ENCODE measurements at regions not wholly inside any gene's neighbourhood (a gene's known extent, or its start where the extent isn't known, plus 50 kb on each side); places are given as distances from the start of the nearest gene placed in this dataset.

DNA sequence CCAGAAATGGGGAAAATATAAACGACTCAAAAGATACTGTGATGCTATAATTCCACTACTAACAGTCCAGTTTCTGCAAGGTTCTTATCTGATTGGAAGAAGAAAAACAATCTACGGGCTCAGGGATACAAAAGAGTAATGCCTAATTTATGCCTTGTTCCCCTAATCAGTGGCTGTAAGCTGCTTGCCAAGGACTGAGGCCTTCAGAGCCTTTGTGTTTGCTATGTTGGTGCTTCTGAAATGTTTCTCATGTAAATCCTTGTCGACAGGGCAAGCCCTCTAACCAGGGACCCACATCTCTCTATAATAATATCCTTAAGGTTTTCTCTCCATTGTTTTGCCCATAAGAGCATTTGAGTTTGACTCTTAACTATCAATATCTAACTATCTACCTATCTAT lies 89.7 kb upstream of the CLDN10 start:
- TF ChIP-seq, protein P1, sequence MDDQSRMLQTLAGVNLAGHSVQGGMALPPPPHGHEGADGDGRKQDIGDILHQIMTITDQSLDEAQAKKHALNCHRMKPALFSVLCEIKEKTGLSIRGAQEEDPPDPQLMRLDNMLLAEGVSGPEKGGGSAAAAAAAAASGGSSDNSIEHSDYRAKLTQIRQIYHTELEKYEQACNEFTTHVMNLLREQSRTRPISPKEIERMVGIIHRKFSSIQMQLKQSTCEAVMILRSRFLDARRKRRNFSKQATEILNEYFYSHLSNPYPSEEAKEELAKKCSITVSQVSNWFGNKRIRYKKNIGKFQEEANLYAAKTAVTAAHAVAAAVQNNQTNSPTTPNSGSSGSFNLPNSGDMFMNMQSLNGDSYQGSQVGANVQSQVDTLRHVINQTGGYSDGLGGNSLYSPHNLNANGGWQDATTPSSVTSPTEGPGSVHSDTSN (CRISPR knock-in tag; IDR thresholded peaks at IDR 0.05) = no peak
- no peak for TF ChIP-seq ZNF785 (tag by site-specific recombination; IDR thresholded peaks at IDR 0.05)
- TF ChIP-seq TCF7L2 (IDR thresholded peaks at IDR 0.05; ENCODE audit: borderline replicate concordance, low read depth, low read length) = no peak
- TF ChIP-seq, protein P2, sequence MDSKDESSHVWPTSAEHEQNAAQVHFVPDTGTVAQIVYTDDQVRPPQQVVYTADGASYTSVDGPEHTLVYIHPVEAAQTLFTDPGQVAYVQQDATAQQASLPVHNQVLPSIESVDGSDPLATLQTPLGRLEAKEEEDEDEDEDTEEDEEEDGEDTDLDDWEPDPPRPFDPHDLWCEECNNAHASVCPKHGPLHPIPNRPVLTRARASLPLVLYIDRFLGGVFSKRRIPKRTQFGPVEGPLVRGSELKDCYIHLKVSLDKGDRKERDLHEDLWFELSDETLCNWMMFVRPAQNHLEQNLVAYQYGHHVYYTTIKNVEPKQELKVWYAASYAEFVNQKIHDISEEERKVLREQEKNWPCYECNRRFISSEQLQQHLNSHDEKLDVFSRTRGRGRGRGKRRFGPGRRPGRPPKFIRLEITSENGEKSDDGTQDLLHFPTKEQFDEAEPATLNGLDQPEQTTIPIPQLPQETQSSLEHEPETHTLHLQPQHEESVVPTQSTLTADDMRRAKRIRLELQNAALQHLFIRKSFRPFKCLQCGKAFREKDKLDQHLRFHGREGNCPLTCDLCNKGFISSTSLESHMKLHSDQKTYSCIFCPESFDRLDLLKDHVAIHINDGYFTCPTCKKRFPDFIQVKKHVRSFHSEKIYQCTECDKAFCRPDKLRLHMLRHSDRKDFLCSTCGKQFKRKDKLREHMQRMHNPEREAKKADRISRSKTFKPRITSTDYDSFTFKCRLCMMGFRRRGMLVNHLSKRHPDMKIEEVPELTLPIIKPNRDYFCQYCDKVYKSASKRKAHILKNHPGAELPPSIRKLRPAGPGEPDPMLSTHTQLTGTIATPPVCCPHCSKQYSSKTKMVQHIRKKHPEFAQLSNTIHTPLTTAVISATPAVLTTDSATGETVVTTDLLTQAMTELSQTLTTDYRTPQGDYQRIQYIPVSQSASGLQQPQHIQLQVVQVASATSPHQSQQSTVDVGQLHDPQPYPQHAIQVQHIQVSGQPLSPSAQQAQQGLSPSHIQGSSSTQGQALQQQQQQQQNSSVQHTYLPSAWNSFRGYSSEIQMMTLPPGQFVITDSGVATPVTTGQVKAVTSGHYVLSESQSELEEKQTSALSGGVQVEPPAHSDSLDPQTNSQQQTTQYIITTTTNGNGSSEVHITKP (tag by site-specific recombination; IDR thresholded peaks at IDR 0.05) = no peak
- TF ChIP-seq, protein P3, sequence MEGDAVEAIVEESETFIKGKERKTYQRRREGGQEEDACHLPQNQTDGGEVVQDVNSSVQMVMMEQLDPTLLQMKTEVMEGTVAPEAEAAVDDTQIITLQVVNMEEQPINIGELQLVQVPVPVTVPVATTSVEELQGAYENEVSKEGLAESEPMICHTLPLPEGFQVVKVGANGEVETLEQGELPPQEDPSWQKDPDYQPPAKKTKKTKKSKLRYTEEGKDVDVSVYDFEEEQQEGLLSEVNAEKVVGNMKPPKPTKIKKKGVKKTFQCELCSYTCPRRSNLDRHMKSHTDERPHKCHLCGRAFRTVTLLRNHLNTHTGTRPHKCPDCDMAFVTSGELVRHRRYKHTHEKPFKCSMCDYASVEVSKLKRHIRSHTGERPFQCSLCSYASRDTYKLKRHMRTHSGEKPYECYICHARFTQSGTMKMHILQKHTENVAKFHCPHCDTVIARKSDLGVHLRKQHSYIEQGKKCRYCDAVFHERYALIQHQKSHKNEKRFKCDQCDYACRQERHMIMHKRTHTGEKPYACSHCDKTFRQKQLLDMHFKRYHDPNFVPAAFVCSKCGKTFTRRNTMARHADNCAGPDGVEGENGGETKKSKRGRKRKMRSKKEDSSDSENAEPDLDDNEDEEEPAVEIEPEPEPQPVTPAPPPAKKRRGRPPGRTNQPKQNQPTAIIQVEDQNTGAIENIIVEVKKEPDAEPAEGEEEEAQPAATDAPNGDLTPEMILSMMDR (tag by site-specific recombination; IDR thresholded peaks at IDR 0.05) = no peak
- TF ChIP-seq ZNF561 (tag by site-specific recombination; IDR thresholded peaks at IDR 0.05; ENCODE audit: borderline replicate concordance) = no peak
- no peak for TF ChIP-seq SP7 (tag by site-specific recombination; IDR thresholded peaks at IDR 0.05)
- no peak for TF ChIP-seq ZBTB21 (tag by site-specific recombination; IDR thresholded peaks at IDR 0.05)
- TF ChIP-seq, protein P4, sequence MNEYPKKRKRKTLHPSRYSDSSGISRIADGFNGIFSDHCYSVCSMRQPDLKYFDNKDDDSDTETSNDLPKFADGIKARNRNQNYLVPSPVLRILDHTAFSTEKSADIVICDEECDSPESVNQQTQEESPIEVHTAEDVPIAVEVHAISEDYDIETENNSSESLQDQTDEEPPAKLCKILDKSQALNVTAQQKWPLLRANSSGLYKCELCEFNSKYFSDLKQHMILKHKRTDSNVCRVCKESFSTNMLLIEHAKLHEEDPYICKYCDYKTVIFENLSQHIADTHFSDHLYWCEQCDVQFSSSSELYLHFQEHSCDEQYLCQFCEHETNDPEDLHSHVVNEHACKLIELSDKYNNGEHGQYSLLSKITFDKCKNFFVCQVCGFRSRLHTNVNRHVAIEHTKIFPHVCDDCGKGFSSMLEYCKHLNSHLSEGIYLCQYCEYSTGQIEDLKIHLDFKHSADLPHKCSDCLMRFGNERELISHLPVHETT (tag by site-specific recombination; IDR thresholded peaks at IDR 0.05) = no peak
- TF ChIP-seq, protein P5, sequence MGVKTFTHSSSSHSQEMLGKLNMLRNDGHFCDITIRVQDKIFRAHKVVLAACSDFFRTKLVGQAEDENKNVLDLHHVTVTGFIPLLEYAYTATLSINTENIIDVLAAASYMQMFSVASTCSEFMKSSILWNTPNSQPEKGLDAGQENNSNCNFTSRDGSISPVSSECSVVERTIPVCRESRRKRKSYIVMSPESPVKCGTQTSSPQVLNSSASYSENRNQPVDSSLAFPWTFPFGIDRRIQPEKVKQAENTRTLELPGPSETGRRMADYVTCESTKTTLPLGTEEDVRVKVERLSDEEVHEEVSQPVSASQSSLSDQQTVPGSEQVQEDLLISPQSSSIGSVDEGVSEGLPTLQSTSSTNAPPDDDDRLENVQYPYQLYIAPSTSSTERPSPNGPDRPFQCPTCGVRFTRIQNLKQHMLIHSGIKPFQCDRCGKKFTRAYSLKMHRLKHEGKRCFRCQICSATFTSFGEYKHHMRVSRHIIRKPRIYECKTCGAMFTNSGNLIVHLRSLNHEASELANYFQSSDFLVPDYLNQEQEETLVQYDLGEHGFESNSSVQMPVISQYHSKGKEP (tag by site-specific recombination; IDR thresholded peaks at IDR 0.05) = no peak
- TF ChIP-seq ZNF777 (tag by site-specific recombination; IDR thresholded peaks at IDR 0.05; ENCODE audit: borderline replicate concordance) = no peak
- no peak for TF ChIP-seq ZIC2 (tag by site-specific recombination; IDR thresholded peaks at IDR 0.05)
- TF ChIP-seq, protein P6, sequence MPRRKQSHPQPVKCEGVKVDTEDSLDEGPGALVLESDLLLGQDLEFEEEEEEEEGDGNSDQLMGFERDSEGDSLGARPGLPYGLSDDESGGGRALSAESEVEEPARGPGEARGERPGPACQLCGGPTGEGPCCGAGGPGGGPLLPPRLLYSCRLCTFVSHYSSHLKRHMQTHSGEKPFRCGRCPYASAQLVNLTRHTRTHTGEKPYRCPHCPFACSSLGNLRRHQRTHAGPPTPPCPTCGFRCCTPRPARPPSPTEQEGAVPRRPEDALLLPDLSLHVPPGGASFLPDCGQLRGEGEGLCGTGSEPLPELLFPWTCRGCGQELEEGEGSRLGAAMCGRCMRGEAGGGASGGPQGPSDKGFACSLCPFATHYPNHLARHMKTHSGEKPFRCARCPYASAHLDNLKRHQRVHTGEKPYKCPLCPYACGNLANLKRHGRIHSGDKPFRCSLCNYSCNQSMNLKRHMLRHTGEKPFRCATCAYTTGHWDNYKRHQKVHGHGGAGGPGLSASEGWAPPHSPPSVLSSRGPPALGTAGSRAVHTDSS (tag by site-specific recombination; IDR thresholded peaks at IDR 0.05) = no peak
- no peak for TF ChIP-seq PRDM1 (tag by site-specific recombination; IDR thresholded peaks at IDR 0.05)
